PC-9 (cell line): ENCODE measurements at regions not wholly inside any gene's neighbourhood (a gene's known extent, or its start where the extent isn't known, plus 50 kb on each side); places are given as distances from the start of the nearest gene placed in this dataset.

Experiments used
- EZH2 ChIP-seq: fragments of 200-600 bp; sonication (generic); IDR thresholded peaks from 2 replicates; pipeline ENCODE4 v1.8.0; 2017; ENCODE audit warnings: antibody characterized with exemption, low read depth
- TF ChIP-seq, protein P1 (sequence below): fragments of 200-600 bp; sonication (generic); conservative IDR thresholded peaks from 2 replicates; pipeline ENCODE4 v1.6.1; 2017; ENCODE audit warnings: mixed run types, antibody characterized with exemption, mild to moderate bottlenecking, moderate library complexity

DNA sequence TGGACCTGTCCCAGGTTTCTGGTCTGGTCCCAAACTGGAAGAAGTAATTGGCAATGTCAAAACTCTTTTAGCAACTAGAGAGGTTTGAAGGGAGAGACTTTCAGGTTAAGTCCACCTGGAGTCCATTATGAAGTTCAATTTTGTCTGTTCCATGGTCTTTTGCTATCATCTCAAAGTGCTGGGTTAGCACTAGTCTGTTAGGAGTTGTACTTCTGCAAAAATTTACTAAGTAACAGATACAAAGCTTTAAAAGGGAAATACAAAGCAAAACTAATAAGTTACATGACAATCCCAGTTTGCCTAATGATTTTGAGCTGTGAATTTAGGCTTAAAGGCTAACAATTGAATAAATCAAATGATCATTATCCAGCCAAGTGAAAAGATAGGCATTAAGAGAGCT is 643.9 kb downstream of the C12orf50 start:
- TF ChIP-seq, protein P1, sequence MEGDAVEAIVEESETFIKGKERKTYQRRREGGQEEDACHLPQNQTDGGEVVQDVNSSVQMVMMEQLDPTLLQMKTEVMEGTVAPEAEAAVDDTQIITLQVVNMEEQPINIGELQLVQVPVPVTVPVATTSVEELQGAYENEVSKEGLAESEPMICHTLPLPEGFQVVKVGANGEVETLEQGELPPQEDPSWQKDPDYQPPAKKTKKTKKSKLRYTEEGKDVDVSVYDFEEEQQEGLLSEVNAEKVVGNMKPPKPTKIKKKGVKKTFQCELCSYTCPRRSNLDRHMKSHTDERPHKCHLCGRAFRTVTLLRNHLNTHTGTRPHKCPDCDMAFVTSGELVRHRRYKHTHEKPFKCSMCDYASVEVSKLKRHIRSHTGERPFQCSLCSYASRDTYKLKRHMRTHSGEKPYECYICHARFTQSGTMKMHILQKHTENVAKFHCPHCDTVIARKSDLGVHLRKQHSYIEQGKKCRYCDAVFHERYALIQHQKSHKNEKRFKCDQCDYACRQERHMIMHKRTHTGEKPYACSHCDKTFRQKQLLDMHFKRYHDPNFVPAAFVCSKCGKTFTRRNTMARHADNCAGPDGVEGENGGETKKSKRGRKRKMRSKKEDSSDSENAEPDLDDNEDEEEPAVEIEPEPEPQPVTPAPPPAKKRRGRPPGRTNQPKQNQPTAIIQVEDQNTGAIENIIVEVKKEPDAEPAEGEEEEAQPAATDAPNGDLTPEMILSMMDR = no peak
- TF ChIP-seq EZH2 = no peak
